ENCODE measurements at regions not wholly inside any gene's neighbourhood (a gene's known extent, or its start where the extent isn't known, plus 50 kb on each side); places are given as distances from the start of the nearest gene placed in this dataset.

GRCh38 chr3:102078854-102079808 lies 229.8 kb downstream of the NFKBIZ start (continued):
- TF ChIP-seq RXRA (IDR thresholded peaks at IDR 0.05) (no peak), NR2F2 (IDR thresholded peaks at IDR 0.05) (no peak), EGR1 (IDR thresholded peaks at IDR 0.05; ENCODE audit: low read depth in 2 of 2) (no peak), TAF1 (conservative IDR thresholded peaks at IDR 0.05) (no peak), MAX (IDR thresholded peaks at IDR 0.05) (no peak), HNF4A (conservative IDR thresholded peaks at IDR 0.05) (no peak)
- TF ChIP-seq, protein P1, sequence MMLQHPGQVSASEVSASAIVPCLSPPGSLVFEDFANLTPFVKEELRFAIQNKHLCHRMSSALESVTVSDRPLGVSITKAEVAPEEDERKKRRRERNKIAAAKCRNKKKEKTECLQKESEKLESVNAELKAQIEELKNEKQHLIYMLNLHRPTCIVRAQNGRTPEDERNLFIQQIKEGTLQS (IDR thresholded peaks at IDR 0.05), result no peak

DNA sequence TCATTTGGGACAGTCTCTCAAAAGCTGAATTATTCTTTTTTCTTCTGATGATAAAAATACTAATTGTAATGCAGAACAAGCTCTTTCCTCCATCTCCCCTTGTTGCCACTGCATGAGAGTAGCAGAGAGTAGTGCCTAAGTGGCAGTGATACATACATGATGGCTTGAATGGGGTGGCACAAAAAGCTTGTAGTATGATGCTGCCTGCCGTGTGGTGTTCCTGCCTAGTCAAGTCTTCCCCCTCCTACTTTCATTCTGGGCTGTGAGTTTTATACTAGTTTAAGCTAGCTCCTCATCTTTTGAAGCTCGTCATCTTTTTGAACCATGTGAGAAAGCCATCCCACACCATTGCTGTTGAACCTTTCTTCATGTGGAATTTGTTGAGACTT lies 230.5 kb downstream of the NFKBIZ start:
- 83% methylated on average over 2 of the region's 2 CpGs for WGBS
- H3K9me3 ChIP-seq (ENCODE audit: control insufficient read depth in 4 of 4, low read length in 3 of 4), result no peaks in the 10 kb centered on the region
- no peaks in the 10 kb centered on the region for H3K4me1 ChIP-seq (ENCODE audit: control insufficient read depth in 4 of 4, insufficient read depth in 4 of 4, low read length in 3 of 4)
- H3K36me3 ChIP-seq (ENCODE audit: control insufficient read depth in 4 of 4, insufficient read depth in 3 of 4, low read depth in 1 of 4, low read length in 3 of 4), result no peaks in the 10 kb centered on the region
- no peak overlapping the region for H3K9ac ChIP-seq (ENCODE audit: low read depth in 1 of 2, low read length in 2 of 2)
- H3K27me3 ChIP-seq (ENCODE audit: control insufficient read depth in 4 of 4, insufficient read depth in 4 of 4, low read length in 3 of 4), result no peaks in the 10 kb centered on the region
- DNase-seq (ENCODE audit: low spot score), result no peak
- TF ChIP-seq RXRA (IDR thresholded peaks at IDR 0.05), result no peak
- TF ChIP-seq REST (IDR thresholded peaks at IDR 0.05), result no peak
- no peak for TF ChIP-seq EGR1 (IDR thresholded peaks at IDR 0.05; ENCODE audit: low read depth in 2 of 2)
- no peak for TF ChIP-seq FOXA2 (IDR thresholded peaks at IDR 0.05)
- TF ChIP-seq, protein P1 (IDR thresholded peaks at IDR 0.05), result no peak
- TF ChIP-seq RAD21 (IDR thresholded peaks at IDR 0.05), result no peak
- no peak for TF ChIP-seq GABPA (IDR thresholded peaks at IDR 0.05 in 1 of 2, conservative IDR thresholded peaks at IDR 0.05 in 1 of 2)
- TF ChIP-seq FOXA1 (IDR thresholded peaks at IDR 0.05), result no peak
- no peak overlapping the region for H3K27ac ChIP-seq (ENCODE audit: low read depth in 1 of 2, low read length in 2 of 2)
- no peak overlapping the region for H3K4me3 ChIP-seq (ENCODE audit: low read depth in 1 of 3, low read length in 3 of 3)

- no peak for TF ChIP-seq YY1 (IDR thresholded peaks at IDR 0.05)
- TF ChIP-seq HNF4G (IDR thresholded peaks at IDR 0.05), result no peak
- no peak for TF ChIP-seq FOXA1 (IDR thresholded peaks at IDR 0.05)
- no peak for TF ChIP-seq RXRA (IDR thresholded peaks at IDR 0.05)
- no peak for TF ChIP-seq RAD21 (IDR thresholded peaks at IDR 0.05)
- no peak for TF ChIP-seq SP1 (IDR thresholded peaks at IDR 0.05)
Measured at GRCh38 chr3:102081572-102082289, 232.4 kb downstream of the NFKBIZ start.

More at GRCh38 chr3:102081572-102082289, 232.4 kb downstream of the NFKBIZ start:
- Histone ChIP-seq H3K4me1 (ENCODE audit: control insufficient read depth in 4 of 4, insufficient read depth in 4 of 4, low read length in 3 of 4) (no peaks in the 10 kb centered on the region), H3K27ac (ENCODE audit: low read depth in 1 of 2, low read length in 2 of 2) (no peak overlapping the region), H3K27me3 (ENCODE audit: control insufficient read depth in 4 of 4, insufficient read depth in 4 of 4, low read length in 3 of 4) (no peaks in the 10 kb centered on the region), H3K9me3 (ENCODE audit: control insufficient read depth in 4 of 4, low read length in 3 of 4) (no peaks in the 10 kb centered on the region), H3K36me3 (ENCODE audit: control insufficient read depth in 4 of 4, insufficient read depth in 3 of 4, low read depth in 1 of 4, low read length in 3 of 4) (no peaks in the 10 kb centered on the region), H3K4me3 (ENCODE audit: low read depth in 1 of 3, low read length in 3 of 3) (no peak overlapping the region), H3K9ac (ENCODE audit: low read depth in 1 of 2, low read length in 2 of 2) (no peak overlapping the region)
- DNase-seq (ENCODE audit: low spot score), result no peak
- 72% methylated on average over 3 of the region's 3 CpGs for WGBS
